ENCODE measurements at regions not wholly inside any gene's neighbourhood (a gene's known extent, or its start where the extent isn't known, plus 50 kb on each side); places are given as distances from the start of the nearest gene placed in this dataset.
"Not testable (repeated sequence)": the region's sequence is repeated elsewhere in the genome, so short reads cannot be mapped to it uniquely, and the experiment has no call there.

DNA sequence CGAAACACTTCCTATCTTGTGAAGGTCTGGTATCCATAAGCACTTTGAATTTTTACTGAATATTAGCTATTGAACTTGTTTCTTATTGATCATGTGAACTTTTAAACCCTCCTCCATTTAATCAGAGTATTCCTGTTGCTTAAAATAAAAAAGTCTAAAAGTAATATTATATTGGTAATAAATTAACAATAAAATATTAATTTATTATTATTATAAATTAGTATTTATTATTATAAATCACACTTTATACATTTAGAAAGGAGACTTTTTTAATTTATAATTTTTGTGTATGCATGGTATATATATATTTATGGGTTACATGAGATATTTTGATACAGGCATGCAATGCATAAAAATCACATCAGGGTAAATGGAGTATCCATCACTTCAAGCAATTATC is 295.4 kb upstream of the NETO1 start:
- DNase-seq = no peak

DNA sequence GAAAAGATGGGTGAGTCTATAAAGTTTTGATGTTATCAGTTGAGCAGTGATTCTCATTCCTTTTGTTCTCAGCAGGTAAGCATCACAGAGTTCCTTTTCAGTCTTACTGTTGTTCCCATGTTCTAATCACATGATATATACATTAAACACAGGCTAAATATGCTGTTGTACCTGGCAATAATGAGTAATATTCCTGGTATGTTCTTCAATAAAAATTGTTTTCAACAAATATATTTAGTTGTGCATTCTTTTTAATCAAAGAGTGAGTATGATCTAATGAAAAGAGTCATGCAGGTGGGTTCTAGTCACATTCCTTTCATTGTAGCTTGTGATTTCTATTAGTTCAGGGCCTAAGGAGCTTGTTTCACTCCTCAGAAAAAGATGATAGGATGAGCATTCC is 288.3 kb upstream of the NETO1 start:
- DNase-seq = no peak

DNA sequence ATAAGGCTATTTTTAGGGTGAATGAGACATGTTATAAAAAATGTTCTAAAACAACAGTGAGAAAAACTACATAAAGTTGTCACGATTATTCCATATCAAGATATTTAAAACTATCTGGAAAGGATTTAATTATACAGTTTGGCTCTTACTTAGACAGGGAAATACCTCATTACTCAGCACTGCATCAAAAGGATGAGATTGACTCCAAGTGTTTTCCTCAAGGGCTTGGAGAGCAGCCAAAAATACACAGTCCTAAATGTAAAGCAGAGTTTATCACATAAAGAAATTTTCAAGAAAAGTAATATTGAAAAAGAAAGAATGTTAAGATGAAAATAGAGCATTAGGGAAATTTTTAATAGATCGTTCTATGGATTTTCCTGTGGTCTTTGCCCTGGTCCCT is 285.5 kb upstream of the NETO1 start:
- DNase-seq = no peak

GRCh38 chr18:73151086-73151485 is 283.3 kb upstream of the NETO1 start:
- DNase-seq = no peak

GRCh38 chr18:73150199-73150598 is 282.4 kb upstream of the NETO1 start:
- DNase-seq = no peak

- no peak for DNase-seq
Observed at GRCh38 chr18:73147590-73147989, 279.8 kb upstream of the NETO1 start.

GRCh38 chr18:73144030-73144429 is 276.2 kb upstream of the NETO1 start:
- DNase-seq = no peak

DNA sequence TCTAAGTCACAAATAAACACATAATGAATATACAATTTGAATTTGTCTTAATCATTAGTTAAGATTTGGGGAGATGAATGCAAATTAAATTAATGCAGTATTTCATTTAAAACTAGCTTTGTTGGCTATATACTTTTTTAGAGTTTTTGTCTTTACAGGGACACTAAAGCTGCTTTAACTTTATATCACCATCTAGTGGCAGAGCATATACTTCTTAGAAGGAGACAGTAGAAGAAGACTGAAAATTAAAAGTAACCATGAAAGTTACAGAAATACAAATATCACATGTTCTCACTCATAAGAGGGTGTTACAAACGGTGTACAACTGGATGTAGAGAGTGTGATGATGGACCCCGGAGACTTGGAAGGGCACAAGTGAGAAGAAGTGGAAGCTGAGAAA is 268.3 kb upstream of the NETO1 start:
- peak; percentile 19 for DNase-seq

DNA sequence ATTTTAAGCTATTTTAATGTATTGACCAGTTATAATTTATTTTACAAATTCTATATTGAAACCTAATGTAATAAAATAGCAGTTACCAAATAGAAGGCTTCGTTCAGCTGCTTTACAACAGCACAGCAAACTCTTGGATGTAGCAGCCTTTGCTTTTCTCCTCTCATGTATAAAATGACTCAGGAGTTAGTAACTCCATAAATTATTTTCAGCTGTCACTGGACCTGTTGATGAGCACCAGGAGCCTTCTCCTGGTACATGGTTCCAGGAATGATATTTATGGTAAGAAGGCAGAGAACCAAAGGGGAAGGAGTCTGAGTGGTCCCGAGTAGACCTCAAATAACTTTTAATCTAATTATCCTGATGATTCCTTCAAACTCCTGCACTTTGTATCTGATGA is 256.4 kb upstream of the NETO1 start:
- no peak for DNase-seq

DNA sequence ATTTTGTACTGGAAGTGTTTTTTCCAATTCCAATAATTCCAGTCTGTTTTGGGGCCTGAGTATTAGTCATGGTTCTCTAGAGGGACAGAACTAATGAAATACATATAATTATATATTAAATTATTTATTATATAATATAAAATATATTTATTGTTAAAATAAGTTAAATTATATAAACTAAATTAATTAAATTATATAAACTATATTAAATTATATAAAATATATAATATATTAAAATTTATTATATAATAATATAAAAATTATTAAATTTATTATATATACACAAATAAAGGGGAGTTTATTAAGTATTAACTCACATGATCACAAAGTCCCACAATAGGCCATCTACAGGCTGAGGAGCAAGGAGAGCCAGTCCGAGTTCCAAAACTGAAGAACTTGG is 253.4 kb upstream of the NETO1 start:
- DNase-seq = no peak

DNA sequence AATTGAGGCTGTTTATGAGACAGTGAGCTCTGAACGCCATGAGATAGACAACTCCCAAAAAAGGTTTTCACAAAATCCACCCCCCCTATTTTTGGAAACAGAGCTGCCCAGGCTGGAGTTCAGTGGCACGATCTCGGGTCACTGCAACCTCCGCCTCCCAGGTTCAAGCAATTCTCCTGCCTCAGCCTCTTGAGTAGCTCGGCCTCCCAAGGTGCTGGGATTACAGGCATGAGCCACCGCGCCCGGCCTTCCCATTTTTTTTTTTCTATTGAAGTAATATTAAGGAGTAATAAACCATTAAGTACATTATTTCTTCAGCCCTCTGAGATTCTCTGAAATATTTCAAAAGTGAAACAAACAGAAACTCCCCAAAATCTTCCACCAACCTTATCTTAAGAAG is 252.8 kb upstream of the NETO1 start:
- DNase-seq = no peak

GRCh38 chr18:73119574-73119973 is 251.8 kb upstream of the NETO1 start:
- DNase-seq = no peak

DNA sequence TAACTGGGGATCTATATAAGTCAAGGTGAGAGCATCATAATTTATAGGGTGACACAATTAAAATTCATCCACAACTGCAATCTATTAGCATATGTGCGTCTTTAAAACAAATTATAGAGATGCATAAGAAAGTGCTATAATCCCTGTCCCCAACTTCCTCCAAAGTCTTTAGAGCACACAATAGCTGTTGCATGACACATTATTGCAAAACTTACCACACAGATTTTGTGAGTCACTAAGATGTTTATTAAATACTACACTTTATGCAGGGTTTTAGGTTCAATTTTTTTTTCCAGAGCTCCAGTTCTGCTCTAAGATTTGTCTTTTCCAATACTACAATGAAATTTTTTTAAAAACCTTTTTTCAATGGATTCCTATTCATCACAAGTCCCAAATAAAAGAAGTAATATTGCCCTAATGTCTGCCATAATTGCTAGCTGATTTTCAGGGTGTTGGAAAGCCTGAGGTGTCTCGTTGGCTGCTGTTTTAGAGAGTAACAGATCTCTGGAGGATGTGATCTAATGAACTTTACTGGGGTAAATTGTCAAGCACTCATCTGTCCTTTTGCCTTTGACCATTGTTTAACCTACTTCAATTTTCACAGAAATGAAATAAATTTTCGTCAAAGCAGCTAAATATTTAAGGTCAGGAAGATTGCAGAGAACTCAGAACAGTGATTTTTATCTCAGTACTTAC is 250.5 kb upstream of the NETO1 start:
- DNase-seq = no peak

- no peak for DNase-seq
Observed at GRCh38 chr18:73110307-73110706, 242.5 kb upstream of the NETO1 start.

DNA sequence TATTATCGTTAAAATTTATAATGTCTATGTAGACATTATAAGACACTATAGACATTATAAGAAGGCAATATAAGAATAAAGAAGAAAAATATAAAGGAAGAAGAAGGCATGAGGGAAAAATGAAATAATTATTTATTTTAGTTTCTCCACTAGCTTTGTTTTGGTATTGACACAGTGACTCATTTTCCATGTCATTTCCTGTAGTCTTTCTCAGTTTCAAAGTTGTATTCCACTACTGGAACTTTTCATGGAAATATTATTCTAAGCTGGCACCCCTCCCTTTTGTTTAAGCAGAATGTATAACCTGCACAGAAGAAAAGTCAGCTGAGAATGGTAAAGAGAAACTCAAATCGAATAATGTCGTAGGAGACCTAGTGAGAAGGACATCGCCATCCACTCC is 234.2 kb upstream of the NETO1 start:
- no peak for DNase-seq

DNA sequence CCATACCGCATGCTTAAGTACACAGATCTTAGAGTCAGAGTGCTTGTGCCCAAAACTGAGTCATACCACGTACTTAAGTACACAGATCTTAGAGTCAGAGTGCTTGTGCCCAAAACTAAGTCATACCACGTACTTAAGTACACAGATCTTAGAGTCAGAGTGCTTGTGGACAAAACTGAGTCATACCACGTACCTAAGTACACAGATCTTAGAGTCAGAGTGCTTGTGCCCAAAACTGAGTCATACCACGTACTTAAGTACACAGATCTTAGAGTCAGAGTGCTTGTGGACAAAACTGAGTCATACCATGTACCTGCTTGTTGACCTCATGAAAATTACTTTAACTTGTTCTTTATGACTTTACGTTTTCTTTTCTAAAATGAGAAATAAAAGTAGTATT is 233.7 kb upstream of the NETO1 start:
- DNase-seq = not testable (repeated sequence)

DNA sequence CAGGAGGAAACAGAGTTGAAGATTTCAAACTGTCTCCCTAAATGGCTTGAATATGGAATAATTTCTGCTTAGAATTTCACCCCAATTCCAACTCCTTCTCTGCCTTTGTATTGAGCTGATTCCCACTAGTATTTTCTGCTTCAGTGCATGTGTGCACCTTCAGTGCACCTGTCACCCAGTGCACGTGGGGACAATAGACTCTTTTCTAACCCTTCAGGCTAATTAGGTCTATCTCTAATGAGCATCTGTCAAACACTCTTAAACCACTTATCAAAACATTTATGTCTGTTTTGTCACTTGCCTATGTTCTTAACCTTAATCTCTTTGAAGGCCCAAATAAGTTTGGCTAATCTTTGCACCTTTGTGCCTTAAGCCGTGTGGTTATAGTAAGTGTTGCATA is 232.0 kb upstream of the NETO1 start:
- DNase-seq = no peak

- DNase-seq = no peak
Observed at GRCh38 chr18:73093687-73094250, 226.0 kb upstream of the NETO1 start.

GRCh38 chr18:73088445-73088844 is 220.7 kb upstream of the NETO1 start:
- no peak for DNase-seq

- no peak for DNase-seq
Observed at GRCh38 chr18:73087282-73087977, 219.6 kb upstream of the NETO1 start.

DNA sequence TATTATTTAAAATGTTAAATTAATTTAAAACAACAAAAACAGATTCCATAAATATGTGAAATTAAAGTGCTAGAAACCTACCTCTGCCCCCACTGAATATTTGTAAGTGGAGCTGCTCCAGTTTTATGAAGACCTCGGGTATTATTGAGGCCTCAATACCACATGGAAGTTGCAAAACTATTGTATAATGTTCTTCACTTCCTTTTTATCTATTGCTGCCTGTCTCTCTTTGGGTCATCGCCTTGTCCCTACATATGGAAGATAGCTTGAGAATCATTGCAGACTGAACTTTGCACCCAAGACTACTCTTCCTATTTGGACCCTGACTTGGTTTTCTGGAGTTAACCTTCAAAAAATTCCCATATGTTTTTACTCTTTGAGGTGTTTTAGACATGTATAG is 212.1 kb upstream of the NETO1 start:
- no peak for DNase-seq

DNA sequence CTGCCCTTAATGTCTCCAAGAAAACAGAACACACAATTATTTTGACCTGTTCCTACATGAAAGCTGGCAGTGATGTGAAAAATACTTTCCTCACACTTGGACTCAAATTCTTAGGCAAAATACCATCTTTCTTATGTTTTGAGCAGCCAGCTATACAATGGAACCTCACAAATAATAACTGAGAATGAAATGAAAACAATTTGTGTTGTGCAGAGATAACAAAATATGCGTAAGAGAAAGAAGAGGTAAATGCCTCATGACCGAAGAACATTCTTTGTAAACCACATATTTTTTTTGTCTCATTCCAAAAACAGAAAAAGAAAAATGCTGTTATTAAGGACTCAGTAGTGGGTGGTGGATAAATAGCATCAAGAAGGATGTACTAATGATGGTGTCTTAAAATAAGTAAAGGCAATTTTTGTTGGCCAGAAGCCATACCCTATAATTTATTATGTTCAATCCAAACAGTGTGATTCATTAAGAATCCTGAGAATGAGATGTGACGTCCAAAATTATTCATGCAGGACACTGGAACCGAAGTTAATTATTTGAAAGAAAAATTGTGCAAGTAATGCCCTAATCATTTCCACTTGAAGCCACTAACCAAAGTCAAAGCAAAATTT is 193.0 kb upstream of the NETO1 start:
- no peak for DNase-seq

DNA sequence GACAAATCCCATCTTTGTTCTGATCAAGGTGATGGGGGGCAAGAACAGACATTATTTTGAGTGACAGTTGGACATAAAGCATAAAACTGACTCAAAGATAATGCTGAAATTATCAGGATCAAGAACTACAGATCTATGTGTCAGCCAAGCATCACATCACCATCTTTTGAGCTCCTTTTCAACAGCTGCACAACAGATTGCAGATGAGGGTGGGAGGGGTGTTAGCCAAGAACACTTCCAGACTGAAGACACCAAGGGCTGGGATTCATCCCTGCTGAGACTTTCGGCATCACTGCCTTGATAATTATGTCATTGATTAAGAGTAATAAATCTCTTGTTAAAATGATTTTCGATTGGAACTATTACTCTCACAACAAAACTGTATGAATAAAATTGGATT is 191.5 kb upstream of the NETO1 start:
- DNase-seq = no peak

DNA sequence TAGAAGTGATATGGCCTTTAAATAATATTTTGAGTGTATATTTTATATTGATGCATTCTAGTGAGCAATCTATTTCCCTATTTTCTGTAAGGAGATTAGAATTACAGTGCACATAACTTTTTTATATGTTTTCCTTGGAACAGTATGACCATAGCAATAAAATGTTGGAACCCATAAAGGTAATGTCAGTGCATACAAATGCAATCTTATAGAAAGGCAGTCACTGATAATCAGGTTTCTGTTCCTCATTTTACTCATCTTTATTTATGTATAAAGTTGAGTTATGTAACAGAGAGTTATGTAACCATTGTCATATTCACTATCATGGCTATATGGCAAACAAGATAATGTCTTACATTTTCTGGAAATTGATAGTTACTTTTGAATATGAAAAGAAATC is 179.9 kb upstream of the NETO1 start:
- no peak for DNase-seq

Data from hematopoietic multipotent progenitor cell treated with erythropoietin and hydrocortisone succinate and interleukin-3 and kit ligand, for 6 days (in vitro differentiated cells).